PC-3 (cell line): ENCODE measurements at regions not wholly inside any gene's neighbourhood (a gene's known extent, or its start where the extent isn't known, plus 50 kb on each side); places are given as distances from the start of the nearest gene placed in this dataset.

Source experiments
- CTCF ChIP-seq: fragments of 300-600 bp; sonication (generic); conservative IDR thresholded peaks from 2 replicates; pipeline ENCODE4 v1.5.1; 2017; ENCODE audit warnings: antibody characterized with exemption, low read depth, mild to moderate bottlenecking, low read length
- EZH2 ChIP-seq: fragments of 300-600 bp; sonication (generic); IDR thresholded peaks from one replicate; pipeline ENCODE4 v1.6.1; 2017; ENCODE audit warnings: antibody characterized with exemption, mild to moderate bottlenecking, low read length; ENCODE audit not compliant: unreplicated experiment
- EZH2phosphoT487 ChIP-seq: fragments of 300-600 bp; sonication (generic); IDR thresholded peaks from 2 replicates; pipeline ENCODE4 v1.6.1; 2018; ENCODE audit warnings: mild to moderate bottlenecking, antibody characterized with exemption, low read length, borderline replicate concordance

- TF ChIP-seq CTCF: no peak
- no peak for TF ChIP-seq EZH2
- no peak for TF ChIP-seq EZH2phosphoT487
Observed at GRCh38 chr10:106179430-106179829, 985.1 kb downstream of the SORCS1 start.
